Fibroblast of lung (primary cell): ENCODE measurements at regions not wholly inside any gene's neighbourhood (a gene's known extent, or its start where the extent isn't known, plus 50 kb on each side); places are given as distances from the start of the nearest gene placed in this dataset.

ENCODE experiments used
- DNase-seq, 2 donors: peaks; one replicate each; pipeline versions ENCODE4 v3.0.0 to v3.0.0-alpha.2; 2010; ENCODE audit warnings: low read depth in 2 of 2
- H2AFZ ChIP-seq: 2 replicates; pipeline ENCODE4 v1.5.1; 2012; ENCODE audit warnings: low read length, control low read depth, inconsistent platforms
- H3K27ac ChIP-seq: 2 replicates; pipeline ENCODE4 v1.5.1; 2011; ENCODE audit warnings: low read length, control low read depth; ENCODE audit not compliant: insufficient read depth
- H3K27me3 ChIP-seq: 2 replicates; pipeline ENCODE4 v1.5.1; 2011; ENCODE audit warnings: mild to moderate bottlenecking, low read length; ENCODE audit not compliant: control insufficient read depth, insufficient read depth
- H3K36me3 ChIP-seq: 2 replicates; pipeline ENCODE4 v1.5.1; 2011; ENCODE audit warnings: low read length; ENCODE audit not compliant: control insufficient read depth, insufficient read depth
- H3K4me1 ChIP-seq: 2 replicates; pipeline ENCODE4 v1.5.1; 2011; ENCODE audit warnings: low read length; ENCODE audit not compliant: control insufficient read depth, insufficient read depth; ENCODE audit errors: extremely low read depth
- H3K4me2 ChIP-seq: 2 replicates; pipeline ENCODE4 v1.5.1; 2011; ENCODE audit warnings: low read length, control low read depth; ENCODE audit not compliant: insufficient read depth; ENCODE audit errors: extremely low read depth
- H3K4me3 ChIP-seq, 4 experiments: fragments of 200-600 bp in 1 of 4; sonication (generic) in 1 of 4; replicated peaks in 1 of 4; 2 replicates each; pipeline ENCODE4 v1.5.1; 2011 to 2016; ENCODE audit warnings: low read length in 4 of 4, low read depth in 3 of 4, mild to moderate bottlenecking in 3 of 4, control low read depth in 2 of 4, inconsistent platforms in 1 of 4, mixed read lengths in 1 of 4; ENCODE audit not compliant: insufficient read depth in 1 of 4; ENCODE audit errors: control extremely low read depth in 1 of 4
- H3K79me2 ChIP-seq: 2 replicates; pipeline ENCODE4 v1.5.1; 2012; ENCODE audit warnings: mild to moderate bottlenecking, low read length, inconsistent platforms; ENCODE audit not compliant: control insufficient read depth, insufficient read depth
- H3K9ac ChIP-seq: 2 replicates; pipeline ENCODE4 v1.5.1; 2011; ENCODE audit warnings: mild to moderate bottlenecking, low read length, control low read depth; ENCODE audit not compliant: insufficient read depth
- H3K9me3 ChIP-seq: 2 replicates; pipeline ENCODE4 v1.5.1; 2012; ENCODE audit warnings: low read depth, low read length; ENCODE audit not compliant: control insufficient read depth, insufficient read depth
- H4K20me1 ChIP-seq: 2 replicates; pipeline ENCODE4 v1.5.1; 2011; ENCODE audit warnings: low read length; ENCODE audit not compliant: control insufficient read depth, insufficient read depth; ENCODE audit errors: extremely low read depth
- EZH2 ChIP-seq: IDR thresholded peaks from 2 replicates; pipeline ENCODE4 v1.5.1; 2012; ENCODE audit warnings: low read length, control low read depth, mild to moderate bottlenecking; ENCODE audit errors: missing control alignments
- TF ChIP-seq, protein P1 (sequence below), 2 donors: IDR thresholded peaks in 1 of 2; conservative IDR thresholded peaks in 1 of 2; 1 replicate in 1 of 2; 2 replicates in 1 of 2; pipeline ENCODE4 v1.5.1; 2011 to 2012; ENCODE audit warnings: low read length in 2 of 2, control low read depth in 1 of 2, inconsistent platforms in 1 of 2, low read depth in 1 of 2, mild to moderate bottlenecking in 1 of 2

DNA sequence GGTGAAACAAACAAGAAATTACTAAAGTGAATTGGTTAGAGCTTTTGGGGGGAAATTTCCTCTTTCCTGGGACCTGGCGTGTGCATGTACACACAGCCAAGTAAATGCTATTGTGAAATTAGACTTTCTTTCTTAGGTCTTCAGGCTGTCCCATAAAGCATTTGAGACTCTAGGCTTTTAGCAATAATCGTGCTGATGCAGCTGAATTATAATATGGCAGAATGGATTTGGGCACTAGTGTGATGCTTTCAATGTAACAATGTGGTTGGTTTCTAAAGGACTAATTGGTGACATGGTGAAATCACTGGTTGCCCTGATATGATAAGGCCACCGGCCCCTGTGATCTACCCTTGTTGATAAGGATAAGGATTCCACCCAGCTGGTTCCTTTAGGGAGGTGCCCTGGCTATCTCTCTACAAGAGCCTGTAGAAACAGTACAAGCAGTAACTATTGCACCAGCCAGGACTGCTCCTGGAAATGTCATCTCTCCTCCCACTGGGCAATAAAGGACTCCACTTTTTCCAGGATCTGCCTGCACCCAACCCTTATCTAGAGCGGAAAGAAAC, 164.1 kb downstream of the TFAP2A start:
- H3K36me3 ChIP-seq = no peaks in the 10 kb centered on the region
- H3K27me3 ChIP-seq = no peaks in the 10 kb centered on the region
- no peaks in the 10 kb centered on the region for H3K9me3 ChIP-seq
- H3K4me2 ChIP-seq = no peak overlapping the region
- H3K4me3 ChIP-seq = no peak overlapping the region
- no peaks in the 10 kb centered on the region for H3K79me2 ChIP-seq
- H3K4me1 ChIP-seq = no peaks in the 10 kb centered on the region
- no peak overlapping the region for H2AFZ ChIP-seq
- H3K27ac ChIP-seq = no peak overlapping the region
- TF ChIP-seq, protein P1, sequence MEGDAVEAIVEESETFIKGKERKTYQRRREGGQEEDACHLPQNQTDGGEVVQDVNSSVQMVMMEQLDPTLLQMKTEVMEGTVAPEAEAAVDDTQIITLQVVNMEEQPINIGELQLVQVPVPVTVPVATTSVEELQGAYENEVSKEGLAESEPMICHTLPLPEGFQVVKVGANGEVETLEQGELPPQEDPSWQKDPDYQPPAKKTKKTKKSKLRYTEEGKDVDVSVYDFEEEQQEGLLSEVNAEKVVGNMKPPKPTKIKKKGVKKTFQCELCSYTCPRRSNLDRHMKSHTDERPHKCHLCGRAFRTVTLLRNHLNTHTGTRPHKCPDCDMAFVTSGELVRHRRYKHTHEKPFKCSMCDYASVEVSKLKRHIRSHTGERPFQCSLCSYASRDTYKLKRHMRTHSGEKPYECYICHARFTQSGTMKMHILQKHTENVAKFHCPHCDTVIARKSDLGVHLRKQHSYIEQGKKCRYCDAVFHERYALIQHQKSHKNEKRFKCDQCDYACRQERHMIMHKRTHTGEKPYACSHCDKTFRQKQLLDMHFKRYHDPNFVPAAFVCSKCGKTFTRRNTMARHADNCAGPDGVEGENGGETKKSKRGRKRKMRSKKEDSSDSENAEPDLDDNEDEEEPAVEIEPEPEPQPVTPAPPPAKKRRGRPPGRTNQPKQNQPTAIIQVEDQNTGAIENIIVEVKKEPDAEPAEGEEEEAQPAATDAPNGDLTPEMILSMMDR (conservative IDR thresholded peaks at IDR 0.05 in 1 of 2, IDR thresholded peaks at IDR 0.05 in 1 of 2; ENCODE audit: low read depth in 1 of 2, low read length in 2 of 2) = no peak
- no peak for TF ChIP-seq EZH2
- no peaks in the 10 kb centered on the region for H4K20me1 ChIP-seq
- DNase-seq = no peak
- H3K9ac ChIP-seq = no peak overlapping the region

DNA sequence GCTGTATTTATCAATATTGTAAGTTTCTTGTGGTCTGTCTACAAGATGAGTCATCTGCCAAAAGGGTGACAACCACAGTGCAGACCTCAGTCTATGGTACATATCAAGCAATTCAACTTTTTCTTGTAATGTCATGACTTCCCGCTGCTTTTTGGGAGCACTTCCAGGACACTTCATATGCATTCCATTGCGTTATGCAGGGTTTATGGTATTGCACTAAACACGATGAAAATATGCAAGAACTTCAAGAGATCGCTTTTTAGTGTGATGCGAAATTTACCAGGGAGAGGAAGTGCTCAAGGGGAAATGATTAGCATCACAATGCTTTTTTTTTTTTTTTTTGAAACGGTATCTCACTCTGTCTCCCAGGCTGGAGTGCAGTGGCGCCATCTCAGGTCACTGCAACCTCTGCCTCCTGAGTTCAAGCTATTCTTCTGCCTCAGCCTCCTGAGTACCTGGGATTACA, 166.5 kb downstream of the TFAP2A start:
- Histone ChIP-seq H4K20me1 (no peaks in the 10 kb centered on the region), H3K79me2 (no peaks in the 10 kb centered on the region), H3K27me3 (no peaks in the 10 kb centered on the region), H3K36me3 (no peaks in the 10 kb centered on the region), H3K9ac (no peak overlapping the region), H3K27ac (no peak overlapping the region), H3K4me3 (no peak overlapping the region), H3K9me3 (no peaks in the 10 kb centered on the region), H3K4me2 (no peak overlapping the region), H2AFZ (no peak overlapping the region), H3K4me1 (no peaks in the 10 kb centered on the region)
- DNase-seq = peak in 1 of 2 donors; percentile 43
- TF ChIP-seq, protein P1 (conservative IDR thresholded peaks at IDR 0.05 in 1 of 2, IDR thresholded peaks at IDR 0.05 in 1 of 2; ENCODE audit: low read depth in 1 of 2, low read length in 2 of 2) = no peak
- TF ChIP-seq EZH2 = no peak

DNA sequence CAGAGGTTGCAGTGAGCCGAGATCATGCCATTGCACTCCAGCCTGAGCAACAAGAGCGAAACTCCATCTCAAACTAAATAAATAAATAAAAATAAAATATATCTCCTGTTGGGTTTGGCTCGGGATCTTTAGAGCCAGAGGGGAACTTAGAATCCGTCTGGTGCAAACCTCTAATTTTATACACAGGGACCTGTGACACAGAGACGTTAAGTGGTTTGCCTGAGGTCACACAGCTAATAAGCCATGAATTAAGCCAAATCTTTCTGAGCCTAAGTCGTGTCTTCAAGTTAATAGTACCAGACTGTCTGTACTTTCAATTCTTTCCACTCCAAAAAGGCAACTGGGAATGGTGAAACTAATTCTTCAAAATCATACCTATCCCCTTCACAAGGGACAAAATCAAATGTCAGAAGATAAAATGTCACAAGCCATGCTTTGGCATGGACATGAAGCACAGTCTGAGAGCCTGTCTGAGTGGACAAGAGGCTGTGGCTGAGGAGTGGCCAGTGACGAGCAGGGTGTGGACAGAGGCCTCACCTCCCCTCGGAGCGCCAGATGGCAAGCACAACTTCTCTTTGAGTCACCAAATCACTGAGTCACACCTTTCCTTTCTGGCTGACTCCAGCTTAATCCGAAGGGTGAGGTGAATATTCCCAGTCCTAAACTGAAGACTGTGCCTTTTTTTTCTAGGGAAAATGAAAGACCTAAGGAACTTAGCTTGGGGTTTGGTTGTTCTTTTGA, 177.4 kb downstream of the TFAP2A start:
- Histone ChIP-seq H3K9me3 (no peaks in the 10 kb centered on the region), H3K4me1 (no peaks in the 10 kb centered on the region), H3K4me3 (no peak overlapping the region), H3K27me3 (no peaks in the 10 kb centered on the region), H3K4me2 (no peak overlapping the region), H4K20me1 (no peaks in the 10 kb centered on the region), H3K27ac (no peak overlapping the region), H3K36me3 (no peaks in the 10 kb centered on the region), H2AFZ (no peak overlapping the region), H3K9ac (no peak overlapping the region), H3K79me2 (no peaks in the 10 kb centered on the region)
- peak in 1 of 2 donors; percentile 59 for DNase-seq
- TF ChIP-seq, protein P1 (conservative IDR thresholded peaks at IDR 0.05 in 1 of 2, IDR thresholded peaks at IDR 0.05 in 1 of 2; ENCODE audit: low read depth in 1 of 2, low read length in 2 of 2) = no peak
- no peak for TF ChIP-seq EZH2
